ENCODE measurements at regions not wholly inside any gene's neighbourhood (a gene's known extent, or its start where the extent isn't known, plus 50 kb on each side); places are given as distances from the start of the nearest gene placed in this dataset.

DNA sequence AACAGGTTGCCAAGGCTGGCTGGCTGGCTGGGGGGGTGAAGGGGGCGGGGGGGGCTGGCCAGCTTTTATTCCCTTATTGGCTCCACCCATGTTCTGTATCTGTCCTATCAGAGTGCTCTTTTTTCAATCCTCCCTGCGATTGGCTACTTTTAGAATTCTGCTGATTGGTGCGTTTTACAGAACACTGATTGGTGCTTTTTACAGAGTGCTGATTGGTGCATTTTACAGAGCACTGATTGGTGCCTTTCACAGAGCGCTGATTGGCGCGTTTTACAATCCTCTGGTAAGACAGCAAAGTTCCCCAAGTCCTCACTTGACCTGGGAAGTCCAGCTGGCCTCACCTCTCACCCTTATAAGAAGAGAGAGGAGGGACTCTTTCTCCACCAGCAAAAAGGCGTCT lies 175.9 kb downstream of the ERCC6L2 start:
- TF ChIP-seq, protein P1, sequence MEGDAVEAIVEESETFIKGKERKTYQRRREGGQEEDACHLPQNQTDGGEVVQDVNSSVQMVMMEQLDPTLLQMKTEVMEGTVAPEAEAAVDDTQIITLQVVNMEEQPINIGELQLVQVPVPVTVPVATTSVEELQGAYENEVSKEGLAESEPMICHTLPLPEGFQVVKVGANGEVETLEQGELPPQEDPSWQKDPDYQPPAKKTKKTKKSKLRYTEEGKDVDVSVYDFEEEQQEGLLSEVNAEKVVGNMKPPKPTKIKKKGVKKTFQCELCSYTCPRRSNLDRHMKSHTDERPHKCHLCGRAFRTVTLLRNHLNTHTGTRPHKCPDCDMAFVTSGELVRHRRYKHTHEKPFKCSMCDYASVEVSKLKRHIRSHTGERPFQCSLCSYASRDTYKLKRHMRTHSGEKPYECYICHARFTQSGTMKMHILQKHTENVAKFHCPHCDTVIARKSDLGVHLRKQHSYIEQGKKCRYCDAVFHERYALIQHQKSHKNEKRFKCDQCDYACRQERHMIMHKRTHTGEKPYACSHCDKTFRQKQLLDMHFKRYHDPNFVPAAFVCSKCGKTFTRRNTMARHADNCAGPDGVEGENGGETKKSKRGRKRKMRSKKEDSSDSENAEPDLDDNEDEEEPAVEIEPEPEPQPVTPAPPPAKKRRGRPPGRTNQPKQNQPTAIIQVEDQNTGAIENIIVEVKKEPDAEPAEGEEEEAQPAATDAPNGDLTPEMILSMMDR (conservative IDR thresholded peaks at IDR 0.05) = no peak
- no peak for TF ChIP-seq ZFX (IDR thresholded peaks at IDR 0.05)

Data from C4-2B (cell line).